H9 (cell line): ENCODE measurements at regions not wholly inside any gene's neighbourhood (a gene's known extent, or its start where the extent isn't known, plus 50 kb on each side); places are given as distances from the start of the nearest gene placed in this dataset.

Experiments used
- DNase-seq: peaks from one replicate; pipeline ENCODE4 v3.0.0-alpha.2; 2017
- H2AFZ ChIP-seq: one replicate; pipeline ENCODE4 v1.6.1; 2013; ENCODE audit warnings: mild to moderate bottlenecking, low read length, control low read depth, moderate library complexity
- H2AK5ac ChIP-seq: 2 replicates; pipeline ENCODE4 v1.6.1; 2013; ENCODE audit warnings: low read length, control low read depth, mixed read lengths; ENCODE audit not compliant: insufficient read length
- H2BK120ac ChIP-seq: one replicate; pipeline ENCODE4 v1.6.1; 2013; ENCODE audit warnings: low read depth, mild to moderate bottlenecking, low read length, control low read depth, inconsistent platforms; ENCODE audit not compliant: poor library complexity, severe bottlenecking
- H2BK12ac ChIP-seq: 2 replicates; pipeline ENCODE4 v1.6.1; 2013; ENCODE audit warnings: low read length, control low read depth, mixed read lengths, low read depth; ENCODE audit not compliant: insufficient read length
- H2BK15ac ChIP-seq: 2 replicates; pipeline ENCODE4 v1.6.1; 2013; ENCODE audit warnings: low read depth, low read length, control low read depth
- H2BK20ac ChIP-seq: one replicate; pipeline ENCODE4 v1.6.1; 2013; ENCODE audit warnings: low read depth, mild to moderate bottlenecking, low read length, control low read depth, inconsistent platforms; ENCODE audit not compliant: poor library complexity, severe bottlenecking
- H2BK5ac ChIP-seq: 2 replicates; pipeline ENCODE4 v1.6.1; 2013; ENCODE audit warnings: low read length, control low read depth, mixed read lengths; ENCODE audit not compliant: insufficient read length
- H3K14ac ChIP-seq: 2 replicates; pipeline ENCODE4 v1.6.1; 2013; ENCODE audit warnings: low read length, control low read depth; ENCODE audit not compliant: insufficient read depth
- H3K18ac ChIP-seq: 2 replicates; pipeline ENCODE4 v1.6.1; 2013; ENCODE audit warnings: low read depth, mild to moderate bottlenecking, mixed read lengths, low read length, control low read depth; ENCODE audit not compliant: insufficient read length
- H3K23ac ChIP-seq: 2 replicates; pipeline ENCODE4 v1.6.1; 2013; ENCODE audit warnings: low read length, control low read depth, mixed read lengths, low read depth; ENCODE audit not compliant: insufficient read length
- H3K23me2 ChIP-seq: 2 replicates; pipeline ENCODE4 v1.6.1; 2013; ENCODE audit warnings: low read depth, mild to moderate bottlenecking, mixed read lengths, low read length, control low read depth; ENCODE audit not compliant: insufficient read length, poor library complexity, severe bottlenecking
- H3K27ac ChIP-seq: 2 replicates; pipeline ENCODE4 v1.5.1; 2013; ENCODE audit warnings: low read length, control low read depth, mixed read lengths, low read depth; ENCODE audit not compliant: insufficient read length
- H3K27me3 ChIP-seq: 2 replicates; pipeline ENCODE4 v1.6.1; 2013; ENCODE audit warnings: low read length, control low read depth, inconsistent platforms; ENCODE audit not compliant: insufficient read depth
- H3K4ac ChIP-seq: 2 replicates; pipeline ENCODE4 v1.6.1; 2013; ENCODE audit warnings: low read depth, mild to moderate bottlenecking, control low read depth, inconsistent platforms, low read length, moderate library complexity
- H3K4me1 ChIP-seq: 2 replicates; pipeline ENCODE4 v1.6.1; 2013; ENCODE audit warnings: low read length, control low read depth, inconsistent platforms; ENCODE audit not compliant: insufficient read depth
- H3K4me2 ChIP-seq: 2 replicates; pipeline ENCODE4 v1.6.1; 2013; ENCODE audit warnings: low read length, control low read depth, mixed read lengths; ENCODE audit not compliant: insufficient read length, insufficient read depth
- H3K56ac ChIP-seq: 2 replicates; pipeline ENCODE4 v1.6.1; 2013; ENCODE audit warnings: low read depth, mild to moderate bottlenecking, mixed read lengths, low read length, control low read depth; ENCODE audit not compliant: insufficient read length
- H3K79me1 ChIP-seq: 2 replicates; pipeline ENCODE4 v1.6.1; 2013; ENCODE audit warnings: low read depth, mild to moderate bottlenecking, moderate library complexity, low read length, control low read depth, inconsistent platforms; ENCODE audit not compliant: insufficient read depth, poor library complexity, severe bottlenecking
- H3K79me2 ChIP-seq: 2 replicates; pipeline ENCODE4 v1.6.1; 2013; ENCODE audit warnings: low read length, control low read depth, inconsistent platforms; ENCODE audit not compliant: insufficient read depth
- H3K9ac ChIP-seq: 2 replicates; pipeline ENCODE4 v1.6.1; 2013; ENCODE audit warnings: low read length, control low read depth, mixed read lengths; ENCODE audit not compliant: insufficient read length; ENCODE audit errors: extremely low read depth
- H3K9me3 ChIP-seq: one replicate; pipeline ENCODE4 v1.6.1; 2013; ENCODE audit warnings: low read depth, low read length, inconsistent platforms; ENCODE audit not compliant: control insufficient read depth
- H3T11ph ChIP-seq: one replicate; pipeline ENCODE4 v1.6.1; 2013; ENCODE audit warnings: mild to moderate bottlenecking, low read length, control low read depth, inconsistent platforms
- H4K20me1 ChIP-seq: one replicate; pipeline ENCODE4 v1.6.1; 2013; ENCODE audit not compliant: control insufficient read depth, insufficient read length, insufficient read depth
- H4K5ac ChIP-seq: 2 replicates; pipeline ENCODE4 v1.6.1; 2013; ENCODE audit warnings: low read depth, mild to moderate bottlenecking, mixed read lengths, low read length, control low read depth; ENCODE audit not compliant: insufficient read length
- H4K8ac ChIP-seq: replicated peaks from 2 replicates; pipeline ENCODE4 v1.6.1; 2013; ENCODE audit warnings: low read length, control low read depth, mixed read lengths, low read depth; ENCODE audit not compliant: insufficient read length
- H4K91ac ChIP-seq: 2 replicates; pipeline ENCODE4 v1.6.1; 2013; ENCODE audit warnings: low read depth, mild to moderate bottlenecking, moderate library complexity, mixed read lengths, low read length, control low read depth; ENCODE audit not compliant: insufficient read length
- H3K27ac Mint-ChIP-seq, 3 experiments: 2 replicates in 2 of 3; 3 replicates in 1 of 3; pipeline ENCODE4 v1.8.0; 2020 to 2021; ENCODE audit warnings: mixed read lengths in 3 of 3, mild to moderate bottlenecking in 1 of 3, moderate library complexity in 1 of 3
- H3K27me3 Mint-ChIP-seq: 2 replicates; pipeline ENCODE4 v1.8.0; 2021; ENCODE audit warnings: low read depth, mild to moderate bottlenecking, moderate library complexity, mixed read lengths
- H3K36me3 Mint-ChIP-seq, 3 experiments: 2 replicates in 2 of 3; 3 replicates in 1 of 3; pipeline ENCODE4 v1.8.0; 2020 to 2021; ENCODE audit warnings: low read depth in 3 of 3, mixed read lengths in 3 of 3; ENCODE audit not compliant: insufficient read depth in 1 of 3
- H3K4me1 Mint-ChIP-seq, 2 experiments: 2 replicates each; pipeline ENCODE4 v1.8.0; 2020; ENCODE audit warnings: mixed read lengths in 2 of 2
- H3K4me3 Mint-ChIP-seq, 2 experiments: 2 replicates in 1 of 2; 3 replicates in 1 of 2; pipeline ENCODE4 v1.8.0; 2020 to 2021; ENCODE audit warnings: mild to moderate bottlenecking in 2 of 2, mixed read lengths in 2 of 2, moderate library complexity in 1 of 2
- H3K9me3 Mint-ChIP-seq, 2 experiments: 2 replicates in 1 of 2; 3 replicates in 1 of 2; pipeline ENCODE4 v1.8.0; 2020; ENCODE audit warnings: mild to moderate bottlenecking in 2 of 2, mixed read lengths in 2 of 2, moderate library complexity in 1 of 2
- WGBS: extraction: QIAGEN DNeasy Blood & Tissue Kit; methylation state at CpG from one replicate; pipeline ENCODE4 v1.1.7; 2013; ENCODE audit warnings: missing lambda C conversion rate, low lambda C conversion rate, mixed read lengths; ENCODE audit not compliant: insufficient read length; ENCODE audit errors: extremely low coverage; 5-methylcytosine and 5-hydroxymethylcytosine counted together
- TF ChIP-seq, protein P1 (sequence below): fragments of 200-600 bp; sonication (generic); conservative IDR thresholded peaks from 3 replicates; pipeline ENCODE4 v1.8.0; 2021; ENCODE audit warnings: antibody characterized with exemption, mild to moderate bottlenecking

DNA sequence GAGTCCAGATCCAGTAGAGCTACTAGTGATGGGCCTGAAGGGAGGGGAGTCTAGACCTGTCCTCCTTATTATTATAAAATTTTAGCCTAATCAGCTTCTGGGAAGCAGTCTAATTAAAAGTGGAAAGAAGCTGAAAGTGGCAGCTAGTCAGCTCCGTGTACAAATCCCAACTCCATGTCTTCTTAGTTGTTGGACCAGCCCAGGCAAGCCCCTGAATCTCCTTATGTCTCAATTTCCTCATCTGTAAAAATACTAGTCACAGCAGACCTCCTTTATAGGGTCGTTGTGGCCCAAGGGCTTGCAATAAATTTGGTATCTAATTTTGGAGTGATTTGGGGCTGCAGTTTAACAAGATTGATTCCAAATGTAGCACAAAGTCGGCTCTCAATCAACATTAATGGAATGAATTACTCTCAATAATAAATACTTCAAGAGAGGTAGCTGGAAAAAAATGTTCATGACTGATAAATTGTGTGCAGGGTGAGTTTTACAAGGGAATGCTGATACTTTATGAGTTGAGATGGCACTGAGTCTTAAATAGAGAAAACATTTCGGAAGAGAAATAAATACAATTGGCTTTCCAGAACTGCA, 118.3 kb upstream of the NDUFV2 start:
- H3K27me3 ChIP-seq = no peaks in the 10 kb centered on the region
- no peak overlapping the region for H3K56ac ChIP-seq
- H3K4me3 Mint-ChIP-seq = no peak overlapping the region
- peaks cover 6% of the 10 kb centered on the region for H3K4me1 ChIP-seq
- H2BK15ac ChIP-seq = no peak overlapping the region
- H4K91ac ChIP-seq = no peak overlapping the region
- H2BK120ac ChIP-seq = no peak overlapping the region
- peaks cover 24 to 39% of the 10 kb centered on the region in 2 experiments for H3K4me1 Mint-ChIP-seq
- H3K14ac ChIP-seq = no peak overlapping the region
- H3K18ac ChIP-seq = no peak overlapping the region
- no peak overlapping the region for H3T11ph ChIP-seq
- H3K9me3 ChIP-seq = no peaks in the 10 kb centered on the region
- no peaks in the 10 kb centered on the region for H3K27me3 Mint-ChIP-seq
- TF ChIP-seq, protein P1, sequence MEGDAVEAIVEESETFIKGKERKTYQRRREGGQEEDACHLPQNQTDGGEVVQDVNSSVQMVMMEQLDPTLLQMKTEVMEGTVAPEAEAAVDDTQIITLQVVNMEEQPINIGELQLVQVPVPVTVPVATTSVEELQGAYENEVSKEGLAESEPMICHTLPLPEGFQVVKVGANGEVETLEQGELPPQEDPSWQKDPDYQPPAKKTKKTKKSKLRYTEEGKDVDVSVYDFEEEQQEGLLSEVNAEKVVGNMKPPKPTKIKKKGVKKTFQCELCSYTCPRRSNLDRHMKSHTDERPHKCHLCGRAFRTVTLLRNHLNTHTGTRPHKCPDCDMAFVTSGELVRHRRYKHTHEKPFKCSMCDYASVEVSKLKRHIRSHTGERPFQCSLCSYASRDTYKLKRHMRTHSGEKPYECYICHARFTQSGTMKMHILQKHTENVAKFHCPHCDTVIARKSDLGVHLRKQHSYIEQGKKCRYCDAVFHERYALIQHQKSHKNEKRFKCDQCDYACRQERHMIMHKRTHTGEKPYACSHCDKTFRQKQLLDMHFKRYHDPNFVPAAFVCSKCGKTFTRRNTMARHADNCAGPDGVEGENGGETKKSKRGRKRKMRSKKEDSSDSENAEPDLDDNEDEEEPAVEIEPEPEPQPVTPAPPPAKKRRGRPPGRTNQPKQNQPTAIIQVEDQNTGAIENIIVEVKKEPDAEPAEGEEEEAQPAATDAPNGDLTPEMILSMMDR = no peak
- no peak overlapping the region for H4K8ac ChIP-seq
- no peak overlapping the region for H2BK20ac ChIP-seq
- no peak overlapping the region for H3K4ac ChIP-seq
- no peak overlapping the region for H4K5ac ChIP-seq
- no peaks in the 10 kb centered on the region; a peak in 1 of 7 replicates for H3K36me3 Mint-ChIP-seq
- no peak overlapping the region for H2AFZ ChIP-seq
- no peaks in the 10 kb centered on the region for H4K20me1 ChIP-seq
- H2BK5ac ChIP-seq = no peak overlapping the region
- H2AK5ac ChIP-seq = no peak overlapping the region
- no peak overlapping the region for H3K9ac ChIP-seq
- no peak overlapping the region for H3K27ac ChIP-seq
- no peaks in the 10 kb centered on the region for H3K9me3 Mint-ChIP-seq
- no peak overlapping the region for H3K23ac ChIP-seq
- no peaks in the 10 kb centered on the region for H3K23me2 ChIP-seq
- no CpG with 5 or more reads among the region's 4 CpGs for WGBS
- no peak for DNase-seq
- no peaks in the 10 kb centered on the region for H3K79me2 ChIP-seq
- H3K27ac Mint-ChIP-seq = no peak overlapping the region
- H3K4me2 ChIP-seq = no peak overlapping the region
- no peaks in the 10 kb centered on the region for H3K79me1 ChIP-seq
- no peak overlapping the region for H2BK12ac ChIP-seq
